ENCODE measurements at regions not wholly inside any gene's neighbourhood (a gene's known extent, or its start where the extent isn't known, plus 50 kb on each side); places are given as distances from the start of the nearest gene placed in this dataset.
A peak's percentile ranks its signal among the peaks of the same experiment; 100 is the strongest.

DNA sequence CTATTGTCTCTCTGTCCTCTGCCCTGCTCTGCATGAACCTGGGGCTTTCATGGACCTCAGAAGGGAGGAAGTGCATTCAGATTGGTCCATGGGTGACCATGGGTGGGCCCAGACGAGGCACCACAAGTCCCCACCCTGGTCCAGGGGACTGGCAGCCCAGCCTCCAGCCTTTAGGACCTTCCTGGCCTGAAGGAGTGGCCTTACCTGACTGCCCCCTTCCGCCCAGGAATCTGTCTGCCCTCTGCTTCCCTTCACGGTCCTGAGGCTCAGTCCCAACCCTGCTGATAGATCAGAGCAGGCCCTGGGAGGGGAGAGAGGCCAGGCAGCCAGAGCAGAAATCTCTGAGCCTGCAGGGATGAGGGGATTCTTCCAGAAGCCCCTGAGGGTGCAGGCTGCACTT, 455.4 kb downstream of the PCDH18 start:
- Histone ChIP-seq H3K4me2 (replicated peaks; ENCODE audit: extremely low read depth, low read length, poor library complexity, severe bottlenecking) (no peak overlapping the region), H3K36me3 (replicated peaks in 1 of 2; ENCODE audit: control insufficient read depth in 1 of 2, insufficient read depth in 2 of 2, low read length in 2 of 2) (no peaks in the 10 kb centered on the region), H3K9me3 (replicated peaks in 1 of 2; ENCODE audit: control insufficient read depth in 1 of 2, insufficient read depth in 1 of 2, low read length in 2 of 2) (peaks cover 0 to 11% of the 10 kb centered on the region in 2 donors), H3K27ac (ENCODE audit: low read depth in 1 of 2, low read length in 2 of 2) (no peak overlapping the region), H3K4me1 (ENCODE audit: control insufficient read depth in 1 of 2, insufficient read depth in 2 of 2, low read length in 2 of 2) (no peaks in the 10 kb centered on the region), H4K20me1 (ENCODE audit: insufficient read depth, low read length) (no peaks in the 10 kb centered on the region), H3K4me3 (replicated peaks in 1 of 3; ENCODE audit: low read depth in 2 of 3, low read length in 3 of 3) (no peak overlapping the region), H3K9ac (ENCODE audit: insufficient read depth, low read length, poor library complexity, severe bottlenecking) (no peak overlapping the region), H2AFZ (ENCODE audit: insufficient read depth, low read depth, low read length, poor library complexity, severe bottlenecking) (no peak overlapping the region), H3K27me3 (ENCODE audit: control insufficient read depth in 2 of 2, insufficient read depth in 2 of 2, low read length in 2 of 2) (no peaks in the 10 kb centered on the region), H3K79me2 (ENCODE audit: insufficient read depth, low read length) (no peaks in the 10 kb centered on the region)
- TF ChIP-seq, protein P1, sequence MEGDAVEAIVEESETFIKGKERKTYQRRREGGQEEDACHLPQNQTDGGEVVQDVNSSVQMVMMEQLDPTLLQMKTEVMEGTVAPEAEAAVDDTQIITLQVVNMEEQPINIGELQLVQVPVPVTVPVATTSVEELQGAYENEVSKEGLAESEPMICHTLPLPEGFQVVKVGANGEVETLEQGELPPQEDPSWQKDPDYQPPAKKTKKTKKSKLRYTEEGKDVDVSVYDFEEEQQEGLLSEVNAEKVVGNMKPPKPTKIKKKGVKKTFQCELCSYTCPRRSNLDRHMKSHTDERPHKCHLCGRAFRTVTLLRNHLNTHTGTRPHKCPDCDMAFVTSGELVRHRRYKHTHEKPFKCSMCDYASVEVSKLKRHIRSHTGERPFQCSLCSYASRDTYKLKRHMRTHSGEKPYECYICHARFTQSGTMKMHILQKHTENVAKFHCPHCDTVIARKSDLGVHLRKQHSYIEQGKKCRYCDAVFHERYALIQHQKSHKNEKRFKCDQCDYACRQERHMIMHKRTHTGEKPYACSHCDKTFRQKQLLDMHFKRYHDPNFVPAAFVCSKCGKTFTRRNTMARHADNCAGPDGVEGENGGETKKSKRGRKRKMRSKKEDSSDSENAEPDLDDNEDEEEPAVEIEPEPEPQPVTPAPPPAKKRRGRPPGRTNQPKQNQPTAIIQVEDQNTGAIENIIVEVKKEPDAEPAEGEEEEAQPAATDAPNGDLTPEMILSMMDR (IDR thresholded peaks at IDR 0.05), result no peak
- Mint-ChIP-seq H3K9me3 (peaks cover 0 to 4% (median 0%) of the 10 kb centered on the region in 7 donors), H3K36me3 (no peaks in the 10 kb centered on the region), H3K4me1 (no peaks in the 10 kb centered on the region), H3K27ac (no peak overlapping the region), H3K27me3 (ENCODE audit: low read depth in 3 of 3) (peaks cover 0 to 2% (median 1%) of the 10 kb centered on the region in 3 donors), H3K4me3 (no peak overlapping the region)
- WGBS (ENCODE audit: insufficient coverage), result 72% methylated on average over 3 of the region's 3 CpGs
- peak in 1 of 3 donors; percentile 1 for DNase-seq
- intact Hi-C loops (cut with micrococcal nuclease), result no loop called here

DNA sequence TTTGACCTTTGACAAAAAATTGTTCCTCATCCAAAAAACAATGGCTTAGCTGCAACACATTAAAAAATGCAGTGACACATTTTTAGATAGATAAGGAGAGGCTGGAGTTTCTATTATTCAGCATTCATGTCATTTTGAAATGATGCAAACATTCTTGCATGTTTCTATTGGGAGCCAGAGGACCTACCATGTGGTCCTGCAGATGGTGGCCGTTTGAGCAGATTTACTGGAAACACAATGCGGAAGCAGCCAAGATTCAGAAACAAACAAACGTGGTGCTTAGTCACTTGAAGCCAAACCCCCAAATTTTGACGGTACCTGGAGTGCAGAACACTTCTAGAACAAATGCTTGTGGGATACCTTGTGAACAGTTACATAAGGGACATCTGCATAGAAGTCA, 456.7 kb downstream of the PCDH18 start:
- Mint-ChIP-seq H3K27ac (no peak overlapping the region), H3K9me3 (peaks cover 0 to 4% (median 0%) of the 10 kb centered on the region in 7 donors)

More for the DNA sequence above, 456.7 kb downstream of the PCDH18 start:
- H3K4me1 Mint-ChIP-seq, result no peaks in the 10 kb centered on the region
- Histone ChIP-seq H3K9ac (ENCODE audit: insufficient read depth, low read length, poor library complexity, severe bottlenecking) (no peak overlapping the region), H2AFZ (ENCODE audit: insufficient read depth, low read depth, low read length, poor library complexity, severe bottlenecking) (no peak overlapping the region), H4K20me1 (ENCODE audit: insufficient read depth, low read length) (no peaks in the 10 kb centered on the region), H3K79me2 (ENCODE audit: insufficient read depth, low read length) (no peaks in the 10 kb centered on the region), H3K27me3 (ENCODE audit: control insufficient read depth in 2 of 2, insufficient read depth in 2 of 2, low read length in 2 of 2) (no peaks in the 10 kb centered on the region), H3K9me3 (replicated peaks in 1 of 2; ENCODE audit: control insufficient read depth in 1 of 2, insufficient read depth in 1 of 2, low read length in 2 of 2) (peaks cover 0 to 11% of the 10 kb centered on the region in 2 donors), H3K36me3 (replicated peaks in 1 of 2; ENCODE audit: control insufficient read depth in 1 of 2, insufficient read depth in 2 of 2, low read length in 2 of 2) (no peaks in the 10 kb centered on the region), H3K4me1 (ENCODE audit: control insufficient read depth in 1 of 2, insufficient read depth in 2 of 2, low read length in 2 of 2) (no peaks in the 10 kb centered on the region), H3K27ac (ENCODE audit: low read depth in 1 of 2, low read length in 2 of 2) (no peak overlapping the region), H3K4me2 (replicated peaks; ENCODE audit: extremely low read depth, low read length, poor library complexity, severe bottlenecking) (no peak overlapping the region), H3K4me3 (replicated peaks in 1 of 3; ENCODE audit: low read depth in 2 of 3, low read length in 3 of 3) (no peak overlapping the region)
- WGBS (ENCODE audit: insufficient coverage), result 82% methylated on average over 3 of the region's 4 CpGs
- no peak for DNase-seq
- peaks cover 0 to 2% (median 1%) of the 10 kb centered on the region in 3 donors for H3K27me3 Mint-ChIP-seq (ENCODE audit: low read depth in 3 of 3)
- intact Hi-C loops (cut with micrococcal nuclease), result no loop called here
- TF ChIP-seq, protein P1 (IDR thresholded peaks at IDR 0.05), result no peak
- H3K4me3 Mint-ChIP-seq, result no peak overlapping the region
- H3K36me3 Mint-ChIP-seq, result no peaks in the 10 kb centered on the region
